ENCODE measurements at regions not wholly inside any gene's neighbourhood (a gene's known extent, or its start where the extent isn't known, plus 50 kb on each side); places are given as distances from the start of the nearest gene placed in this dataset.
A peak's percentile ranks its signal among the peaks of the same experiment; 100 is the strongest.

GRCh38 chr15:66832664-66833063, 130.6 kb downstream of the SMAD6 start:
- Histone ChIP-seq H3K27me3 (ENCODE audit: insufficient read depth, low read length) (peaks cover 8% of the 10 kb centered on the region), H2AFZ (ENCODE audit: low read depth, low read length) (no peak overlapping the region), H3K4me3 (ENCODE audit: low read length) (no peak overlapping the region), H3K36me3 (ENCODE audit: insufficient read depth, low read length) (no peaks in the 10 kb centered on the region), H3K9me3 (ENCODE audit: low read length) (no peaks in the 10 kb centered on the region), H3K4me1 (ENCODE audit: insufficient read depth, low read length) (peaks cover 6% of the 10 kb centered on the region)

GRCh38 chr15:66833371-66833770, 131.3 kb downstream of the SMAD6 start:
- Histone ChIP-seq H2AFZ (ENCODE audit: low read depth, low read length) (no peak overlapping the region), H3K4me1 (ENCODE audit: insufficient read depth, low read length) (no peaks in the 10 kb centered on the region), H3K36me3 (ENCODE audit: insufficient read depth, low read length) (no peaks in the 10 kb centered on the region), H3K4me3 (ENCODE audit: low read length) (no peak overlapping the region), H3K9me3 (ENCODE audit: low read length) (no peaks in the 10 kb centered on the region), H3K27me3 (ENCODE audit: insufficient read depth, low read length) (peaks cover 8% of the 10 kb centered on the region)

GRCh38 chr15:66833803-66834202, 131.8 kb downstream of the SMAD6 start:
- Histone ChIP-seq H3K27me3 (ENCODE audit: insufficient read depth, low read length) (peaks cover 8% of the 10 kb centered on the region), H3K36me3 (ENCODE audit: insufficient read depth, low read length) (no peaks in the 10 kb centered on the region), H2AFZ (ENCODE audit: low read depth, low read length) (no peak overlapping the region), H3K4me1 (ENCODE audit: insufficient read depth, low read length) (no peaks in the 10 kb centered on the region), H3K4me3 (ENCODE audit: low read length) (no peak overlapping the region), H3K9me3 (ENCODE audit: low read length) (no peaks in the 10 kb centered on the region)

- peaks cover 8% of the 10 kb centered on the region for H3K27me3 ChIP-seq (ENCODE audit: insufficient read depth, low read length)
- H2AFZ ChIP-seq (ENCODE audit: low read depth, low read length) = no peak overlapping the region
- no peaks in the 10 kb centered on the region for H3K36me3 ChIP-seq (ENCODE audit: insufficient read depth, low read length)
- H3K4me1 ChIP-seq (ENCODE audit: insufficient read depth, low read length) = no peaks in the 10 kb centered on the region
- no peak overlapping the region for H3K4me3 ChIP-seq (ENCODE audit: low read length)
- no peaks in the 10 kb centered on the region for H3K9me3 ChIP-seq (ENCODE audit: low read length)
Observed at GRCh38 chr15:66834881-66835878, 133.1 kb downstream of the SMAD6 start.

- Histone ChIP-seq H3K36me3 (ENCODE audit: insufficient read depth, low read length) (no peaks in the 10 kb centered on the region), H3K4me1 (ENCODE audit: insufficient read depth, low read length) (no peaks in the 10 kb centered on the region), H3K27me3 (ENCODE audit: insufficient read depth, low read length) (peaks cover 15% of the 10 kb centered on the region), H3K9me3 (ENCODE audit: low read length) (no peaks in the 10 kb centered on the region), H3K4me3 (ENCODE audit: low read length) (no peak overlapping the region), H2AFZ (ENCODE audit: low read depth, low read length) (no peak overlapping the region)
Observed at GRCh38 chr15:66836231-66837030, 134.4 kb downstream of the SMAD6 start.

- no peak overlapping the region for H2AFZ ChIP-seq (ENCODE audit: low read depth, low read length)
- peaks cover 21% of the 10 kb centered on the region for H3K27me3 ChIP-seq (ENCODE audit: insufficient read depth, low read length)
- no peaks in the 10 kb centered on the region for H3K36me3 ChIP-seq (ENCODE audit: insufficient read depth, low read length)
- no peak overlapping the region for H3K4me3 ChIP-seq (ENCODE audit: low read length)
- H3K9me3 ChIP-seq (ENCODE audit: low read length) = no peaks in the 10 kb centered on the region
- peaks cover 8% of the 10 kb centered on the region for H3K4me1 ChIP-seq (ENCODE audit: insufficient read depth, low read length)
Observed at GRCh38 chr15:66838202-66838601, 136.2 kb downstream of the SMAD6 start.

GRCh38 chr15:66838671-66839239, 136.7 kb downstream of the SMAD6 start:
- Histone ChIP-seq H3K4me1 (ENCODE audit: insufficient read depth, low read length) (peaks cover 9% of the 10 kb centered on the region), H2AFZ (ENCODE audit: low read depth, low read length) (no peak overlapping the region), H3K4me3 (ENCODE audit: low read length) (no peak overlapping the region), H3K36me3 (ENCODE audit: insufficient read depth, low read length) (no peaks in the 10 kb centered on the region), H3K9me3 (ENCODE audit: low read length) (no peaks in the 10 kb centered on the region), H3K27me3 (ENCODE audit: insufficient read depth, low read length) (peaks cover 21% of the 10 kb centered on the region)

- Histone ChIP-seq H3K27me3 (ENCODE audit: insufficient read depth, low read length) (peaks cover 21% of the 10 kb centered on the region), H2AFZ (ENCODE audit: low read depth, low read length) (no peak overlapping the region), H3K9me3 (ENCODE audit: low read length) (no peaks in the 10 kb centered on the region), H3K4me3 (ENCODE audit: low read length) (no peak overlapping the region), H3K4me1 (ENCODE audit: insufficient read depth, low read length) (peaks cover 9% of the 10 kb centered on the region), H3K36me3 (ENCODE audit: insufficient read depth, low read length) (no peaks in the 10 kb centered on the region)
Observed at GRCh38 chr15:66839506-66840112, 137.6 kb downstream of the SMAD6 start.

- Histone ChIP-seq H3K36me3 (ENCODE audit: insufficient read depth, low read length) (no peaks in the 10 kb centered on the region), H3K4me3 (ENCODE audit: low read length) (no peak overlapping the region), H3K27me3 (ENCODE audit: insufficient read depth, low read length) (peaks cover 24% of the 10 kb centered on the region), H3K4me1 (ENCODE audit: insufficient read depth, low read length) (peaks cover 9% of the 10 kb centered on the region), H2AFZ (ENCODE audit: low read depth, low read length) (no peak overlapping the region), H3K9me3 (ENCODE audit: low read length) (no peaks in the 10 kb centered on the region)
Observed at GRCh38 chr15:66840615-66841390, 138.8 kb downstream of the SMAD6 start.

GRCh38 chr15:66841953-66842681, 140.1 kb downstream of the SMAD6 start:
- no peaks in the 10 kb centered on the region for H3K36me3 ChIP-seq (ENCODE audit: insufficient read depth, low read length)
- peak overlapping the region; percentile 50 for H3K4me3 ChIP-seq (ENCODE audit: low read length)

GRCh38 chr15:66842710-66843441, 140.8 kb downstream of the SMAD6 start:
- Histone ChIP-seq H3K36me3 (ENCODE audit: insufficient read depth, low read length) (no peaks in the 10 kb centered on the region), H3K4me3 (ENCODE audit: low read length) (peak overlapping the region; percentile 50), H2AFZ (ENCODE audit: low read depth, low read length) (no peak overlapping the region), H3K4me1 (ENCODE audit: insufficient read depth, low read length) (peaks cover 9% of the 10 kb centered on the region), H3K9me3 (ENCODE audit: low read length) (no peaks in the 10 kb centered on the region), H3K27me3 (ENCODE audit: insufficient read depth, low read length) (peaks cover 16% of the 10 kb centered on the region)

More at GRCh38 chr15:66841953-66842681, 140.1 kb downstream of the SMAD6 start:
- H2AFZ ChIP-seq (ENCODE audit: low read depth, low read length) = peak overlapping the region; percentile 63
- peaks cover 9% of the 10 kb centered on the region for H3K4me1 ChIP-seq (ENCODE audit: insufficient read depth, low read length)
- peaks cover 19% of the 10 kb centered on the region for H3K27me3 ChIP-seq (ENCODE audit: insufficient read depth, low read length)
- H3K9me3 ChIP-seq (ENCODE audit: low read length) = no peaks in the 10 kb centered on the region
